ENCODE measurements at regions not wholly inside any gene's neighbourhood (a gene's known extent, or its start where the extent isn't known, plus 50 kb on each side); places are given as distances from the start of the nearest gene placed in this dataset.

DNA sequence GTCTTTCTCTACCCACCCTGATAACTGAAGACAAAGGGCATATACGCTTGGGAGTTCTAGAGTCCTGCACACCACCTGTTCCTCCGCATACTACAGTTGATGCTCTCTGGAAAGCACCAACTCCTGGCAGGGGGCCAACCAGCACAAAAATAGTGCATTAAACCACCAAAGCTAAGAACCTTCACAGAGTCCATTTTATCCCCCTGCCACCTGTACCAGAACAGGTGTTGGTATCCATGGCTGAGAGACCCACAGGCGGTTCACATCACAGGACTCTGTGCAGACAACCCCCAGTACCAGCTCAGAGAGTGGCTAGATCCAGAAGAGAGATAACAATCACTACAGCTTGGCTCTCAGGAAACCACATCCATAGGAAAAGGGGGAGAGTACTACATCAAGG lies 114.4 kb upstream of the POU1F1 start:
- DNase-seq: no peak

DNA sequence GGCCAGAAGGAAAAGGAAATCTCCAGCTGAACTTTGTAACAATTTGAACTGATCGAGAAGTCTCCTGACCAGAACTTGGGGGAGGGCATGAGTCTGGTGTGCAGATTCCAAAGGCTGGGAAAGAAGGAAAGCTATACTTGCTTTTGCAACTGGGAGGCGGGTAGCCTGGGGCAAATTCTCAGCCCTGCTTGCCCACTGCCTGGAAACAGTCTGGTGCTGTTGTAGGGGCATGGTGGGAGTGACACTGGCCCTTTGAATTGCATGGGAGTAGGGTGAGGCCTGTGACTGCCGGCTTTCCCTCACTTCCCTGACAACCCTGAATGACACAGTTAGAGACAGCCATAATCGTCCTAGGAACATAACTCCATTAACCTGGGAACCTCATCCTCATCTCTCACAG lies 114.0 kb upstream of the POU1F1 start:
- DNase-seq: no peak

DNA sequence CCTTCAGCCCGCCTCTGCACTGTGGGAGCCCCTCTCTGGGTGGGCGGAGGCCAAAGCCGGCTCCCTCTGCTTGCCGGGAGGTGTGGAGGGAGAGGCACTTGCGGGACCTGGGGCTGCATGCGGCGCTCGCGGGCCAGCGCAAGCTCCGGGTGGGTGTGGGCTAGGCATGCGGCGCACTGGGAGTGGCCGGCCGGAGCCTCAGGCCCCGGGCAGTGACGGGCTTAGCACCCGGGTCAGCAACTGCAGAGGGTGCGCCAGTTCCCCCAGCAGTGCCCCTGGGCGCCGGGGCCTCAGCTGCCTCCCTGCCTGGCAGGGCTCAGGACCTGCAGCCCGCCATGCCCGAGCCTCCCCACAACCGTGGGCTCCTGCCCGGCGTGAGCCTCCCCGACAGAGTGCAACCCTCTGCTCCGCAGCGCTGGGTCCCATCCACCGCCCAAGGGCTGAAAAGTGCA lies 98.9 kb upstream of the POU1F1 start:
- DNase-seq: no peak

DNA sequence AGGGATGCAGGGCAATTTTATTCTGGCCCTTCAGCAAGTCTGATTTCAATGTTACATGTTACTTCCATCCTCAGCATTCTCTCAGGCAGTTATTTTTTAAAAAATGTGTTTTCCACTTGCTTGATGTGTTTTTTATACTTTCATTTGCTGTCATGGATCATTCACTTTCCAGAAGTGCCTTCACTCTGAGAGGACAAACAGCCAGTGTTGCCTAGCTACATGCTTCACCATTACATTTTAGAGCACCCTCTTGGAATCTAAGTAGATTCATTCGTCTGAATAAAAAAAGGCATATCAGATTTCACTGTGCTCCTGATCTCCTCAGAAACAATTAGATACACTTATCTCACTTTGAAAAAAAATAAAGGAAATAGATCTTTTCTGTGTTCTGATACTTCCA lies 93.6 kb upstream of the POU1F1 start:
- DNase-seq: no peak

DNA sequence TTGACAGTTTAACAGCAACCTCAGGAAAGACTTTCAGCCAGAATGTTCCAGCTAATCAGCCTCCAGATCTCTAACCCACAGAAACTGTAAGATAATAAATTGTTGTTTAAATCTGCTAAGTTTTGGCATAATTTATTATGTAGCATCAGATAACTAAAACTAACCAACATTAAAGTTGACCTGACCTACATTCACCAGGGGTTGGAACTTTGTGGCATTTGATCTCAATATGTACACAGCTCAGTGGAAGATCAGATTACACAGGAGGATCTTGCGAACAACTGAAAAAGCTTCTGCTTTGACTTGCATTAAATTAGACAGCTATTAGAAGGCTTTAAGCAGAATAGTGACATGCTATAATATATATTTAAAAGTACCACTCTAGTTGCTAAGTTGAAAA lies 91.4 kb upstream of the POU1F1 start:
- no peak for DNase-seq

DNA sequence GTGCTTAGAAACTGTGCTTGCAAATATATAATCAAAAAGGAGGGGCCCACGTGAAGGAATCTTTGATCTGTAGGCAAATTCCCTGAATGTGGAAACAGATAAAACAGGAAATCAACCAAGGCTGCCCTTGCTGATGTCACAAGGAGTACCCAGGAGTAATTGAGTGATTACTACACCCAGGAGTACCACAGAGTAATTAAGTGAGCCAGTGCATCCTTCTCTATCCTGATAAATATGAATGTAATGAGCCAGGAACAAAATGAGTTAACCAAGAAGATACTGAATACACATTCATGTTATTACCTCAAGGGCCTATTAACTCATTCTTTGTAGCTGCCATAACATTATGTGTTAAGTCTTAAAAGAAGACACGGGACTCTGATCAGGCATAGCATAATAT lies 87.3 kb upstream of the POU1F1 start:
- no peak for DNase-seq

DNA sequence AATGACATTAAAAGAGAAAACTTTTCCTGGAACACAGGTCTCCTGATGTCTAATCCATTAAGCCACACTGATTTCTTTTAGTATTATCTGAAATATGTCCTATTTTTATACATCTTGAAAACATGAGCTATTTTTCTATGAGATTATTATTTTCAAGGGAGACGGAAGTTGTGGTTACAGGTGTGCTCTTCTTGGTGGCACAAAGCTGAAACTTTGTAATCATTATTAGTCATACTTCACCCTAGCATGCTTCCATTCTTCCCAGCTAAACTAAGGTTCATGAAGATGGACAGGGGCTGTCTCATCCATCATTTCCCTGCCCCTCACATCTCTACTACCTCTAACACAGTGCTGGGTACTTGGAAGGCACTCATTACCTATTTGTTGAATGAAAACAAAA lies 85.6 kb upstream of the POU1F1 start:
- no peak for DNase-seq

DNA sequence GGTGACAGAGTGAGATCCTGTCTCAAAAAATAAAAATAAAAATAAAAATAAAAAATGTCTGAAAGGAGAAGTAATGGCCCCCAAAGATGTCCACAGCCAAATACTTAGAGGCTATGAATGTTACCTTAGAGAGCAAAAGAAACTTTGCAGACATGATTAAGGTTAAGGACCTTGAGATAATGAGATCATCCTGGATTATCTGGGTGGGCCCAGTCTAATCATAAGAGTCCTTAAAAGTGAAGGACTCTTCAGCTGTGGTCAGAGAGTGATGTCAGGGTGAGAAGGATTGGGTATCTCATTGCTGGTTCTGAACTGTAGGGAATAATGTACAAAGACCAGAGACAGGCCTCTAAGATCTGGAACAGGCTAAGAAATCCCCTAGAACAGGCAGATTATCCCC lies 84.9 kb upstream of the POU1F1 start:
- DNase-seq: no peak

DNA sequence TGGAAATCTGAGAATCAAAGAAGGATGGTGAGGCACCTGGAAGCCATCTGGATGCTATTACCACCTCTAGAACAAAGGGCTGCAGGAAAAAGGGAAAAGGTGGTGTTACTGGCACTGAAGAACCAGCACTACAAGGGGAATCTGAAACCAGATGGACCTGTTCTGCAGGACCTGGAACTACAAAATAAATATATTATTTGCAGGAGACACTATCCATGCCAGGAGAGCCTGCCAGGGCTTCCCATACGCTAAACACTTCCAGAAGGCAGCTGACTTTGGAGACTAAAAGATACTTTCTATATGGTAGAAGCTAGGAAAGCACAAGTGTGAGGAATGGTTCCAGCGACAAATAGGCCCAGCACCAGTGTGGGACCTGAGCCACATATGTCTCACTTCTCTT lies 83.4 kb upstream of the POU1F1 start:
- DNase-seq: no peak

DNA sequence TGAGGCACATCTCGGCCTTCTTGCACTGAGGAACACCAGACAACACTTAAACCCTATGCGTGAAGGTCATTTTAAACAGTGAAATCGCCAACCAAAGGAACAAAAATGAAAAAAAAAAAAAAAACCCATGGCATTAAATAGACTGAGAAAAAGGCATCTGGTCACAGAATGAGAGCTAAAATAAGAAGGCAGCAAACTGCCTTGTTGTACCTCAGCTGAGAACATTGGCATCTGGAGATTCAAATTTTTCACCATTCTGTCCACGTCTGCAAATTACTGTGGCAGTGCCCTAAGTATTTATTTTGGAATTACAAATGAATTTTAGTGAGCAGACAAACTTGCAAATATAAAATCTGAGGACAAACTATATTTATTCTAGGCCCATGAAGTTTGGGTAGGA lies 82.6 kb upstream of the POU1F1 start:
- DNase-seq: no peak

DNA sequence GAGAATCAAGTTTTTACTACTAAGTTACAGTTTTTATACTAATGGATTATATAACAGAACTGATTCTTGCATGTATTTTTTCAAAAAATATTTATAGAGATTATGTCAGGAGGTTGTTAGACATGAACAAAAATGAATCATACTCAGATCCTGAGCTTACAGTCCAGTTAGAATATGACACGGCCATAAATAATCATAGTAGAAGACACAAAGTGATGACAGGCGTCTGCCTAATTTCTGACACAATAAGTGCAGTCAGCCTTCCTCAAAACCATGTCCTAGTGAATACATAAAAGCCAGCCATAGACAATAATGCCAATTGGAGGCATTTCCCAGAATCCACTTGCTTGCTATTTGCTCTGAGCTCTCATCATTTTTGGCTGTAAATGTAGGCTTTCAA lies 81.7 kb upstream of the POU1F1 start:
- no peak for DNase-seq

DNA sequence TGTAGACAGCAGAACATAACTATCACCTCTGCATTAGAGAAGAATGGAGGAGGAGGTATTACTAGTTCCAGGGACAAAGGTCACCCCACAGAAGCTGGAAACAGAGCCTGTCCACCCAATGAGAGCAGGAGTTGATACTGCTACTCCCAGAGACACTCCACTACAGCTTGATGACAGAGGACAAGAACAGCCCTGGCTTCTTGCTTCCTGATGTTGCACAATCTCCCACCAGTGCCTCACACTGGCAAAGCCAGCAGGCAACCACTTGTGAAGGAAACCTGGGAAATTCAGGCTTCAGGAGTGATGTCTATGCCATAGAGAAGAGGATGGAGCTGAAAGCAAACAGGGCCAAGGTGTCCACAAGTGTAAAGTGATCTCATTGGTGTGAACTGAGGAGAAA lies 78.0 kb upstream of the POU1F1 start:
- DNase-seq: no peak

DNA sequence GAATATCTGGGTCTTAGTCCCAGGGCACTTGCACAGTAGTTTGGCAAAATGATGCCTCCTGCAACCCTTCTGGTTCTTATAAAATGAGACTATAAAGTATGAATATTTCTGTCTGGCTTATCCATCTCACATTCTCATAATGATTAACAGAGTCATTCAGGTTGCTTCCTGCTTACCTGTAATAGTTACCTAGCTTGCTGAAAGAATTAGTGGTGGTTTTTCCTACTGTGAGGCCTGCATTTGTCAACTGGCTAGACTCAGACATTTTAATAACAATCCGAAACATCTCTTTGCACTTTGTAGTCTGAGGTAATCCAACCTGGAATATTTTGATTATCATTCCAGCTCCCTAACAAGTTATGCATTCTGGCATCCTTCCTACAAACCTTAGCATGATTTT lies 75.6 kb upstream of the POU1F1 start:
- DNase-seq: no peak

DNA sequence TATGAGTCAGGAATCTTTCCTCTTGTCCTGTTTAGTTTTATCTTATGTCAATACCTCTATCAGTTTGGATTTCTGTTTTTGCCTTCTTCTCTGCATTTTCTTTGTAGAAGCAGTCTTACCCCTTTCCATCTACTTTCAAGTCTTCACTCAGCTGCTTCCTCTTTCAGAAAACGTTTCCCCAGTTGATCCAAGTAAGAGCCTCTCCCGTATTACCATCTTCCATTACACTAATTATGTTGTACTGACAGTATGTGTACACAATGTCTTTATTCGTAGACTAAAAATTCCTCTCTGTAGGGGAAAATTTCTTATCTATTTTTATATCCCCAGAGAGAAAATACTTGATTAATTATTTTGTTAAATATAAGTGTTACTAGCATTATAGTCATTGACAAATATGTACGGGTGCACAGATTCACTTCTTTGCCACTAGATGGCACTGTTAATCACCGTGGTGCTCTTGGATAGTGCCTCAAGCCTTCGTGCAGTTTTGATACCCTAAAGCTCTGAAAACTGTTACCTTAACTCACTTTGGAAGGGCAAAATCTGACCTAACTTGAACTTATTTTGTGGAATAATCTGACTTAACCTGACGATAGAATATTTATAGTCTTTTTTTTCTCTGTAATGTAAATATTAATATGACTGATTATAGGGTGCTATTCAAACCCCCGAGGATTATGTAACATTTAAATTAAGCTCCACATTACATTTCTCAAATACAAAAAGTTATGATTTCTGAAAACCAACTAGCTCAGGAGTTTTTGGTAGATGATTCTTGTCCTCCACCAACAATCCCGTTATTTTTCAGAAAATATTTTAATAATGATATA lies 74.2 kb upstream of the POU1F1 start:
- peak; percentile 42 for DNase-seq

DNA sequence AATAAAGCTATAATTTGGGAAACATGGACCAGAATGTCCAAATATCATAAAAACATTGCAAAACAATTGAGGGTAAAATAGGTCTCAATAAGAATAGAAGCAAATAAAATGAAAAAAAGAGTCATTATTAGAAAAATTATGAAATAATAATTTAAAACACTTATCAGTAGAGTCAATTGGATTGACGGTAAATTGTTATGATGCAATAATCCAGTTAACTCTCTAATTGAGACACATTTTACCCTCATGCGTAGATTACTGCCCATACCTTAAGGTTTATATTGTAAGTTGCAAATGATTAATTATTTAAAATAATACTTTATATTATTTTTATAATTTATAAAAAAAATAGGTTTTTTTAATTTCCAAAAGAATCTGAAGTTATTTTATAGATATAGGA lies 73.4 kb upstream of the POU1F1 start:
- DNase-seq: no peak

DNA sequence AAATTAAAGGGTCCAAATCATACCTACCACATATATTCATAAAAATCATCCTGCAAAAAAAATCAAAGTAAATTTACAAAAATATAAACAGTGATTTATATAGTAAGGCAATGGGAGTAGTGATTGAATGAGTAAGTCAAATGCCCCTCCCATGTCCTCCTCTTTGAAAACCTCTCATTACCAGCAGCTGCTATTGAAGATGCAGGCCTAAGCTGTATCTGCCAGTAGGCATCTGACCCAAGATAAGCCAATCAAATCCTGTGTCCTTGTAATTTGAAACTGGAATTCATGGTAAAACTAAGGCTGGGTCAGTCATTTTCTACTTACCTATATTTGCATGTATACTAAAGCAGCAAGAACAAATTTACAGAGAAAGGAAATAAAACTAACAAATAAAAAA lies 60.4 kb upstream of the POU1F1 start:
- no peak for DNase-seq

DNA sequence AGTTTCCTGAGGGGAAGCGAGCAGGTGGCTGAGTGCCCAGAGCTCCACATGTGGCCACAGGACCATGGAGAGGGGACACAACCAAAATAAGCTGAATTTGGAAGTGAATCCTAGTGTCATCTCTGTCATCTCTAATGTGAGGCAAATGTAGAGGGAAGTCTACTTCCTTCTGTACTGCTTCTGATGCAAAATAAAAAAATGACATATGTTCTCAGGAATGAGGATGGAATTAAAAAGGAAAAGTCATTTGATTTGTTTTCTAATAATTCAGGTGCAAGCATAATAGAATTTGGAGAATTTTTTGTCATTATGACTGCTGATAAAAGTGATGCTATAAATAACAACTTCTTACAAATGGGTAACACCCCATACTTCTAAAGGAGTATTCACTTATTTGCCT lies 59.5 kb upstream of the POU1F1 start:
- DNase-seq: no peak

DNA sequence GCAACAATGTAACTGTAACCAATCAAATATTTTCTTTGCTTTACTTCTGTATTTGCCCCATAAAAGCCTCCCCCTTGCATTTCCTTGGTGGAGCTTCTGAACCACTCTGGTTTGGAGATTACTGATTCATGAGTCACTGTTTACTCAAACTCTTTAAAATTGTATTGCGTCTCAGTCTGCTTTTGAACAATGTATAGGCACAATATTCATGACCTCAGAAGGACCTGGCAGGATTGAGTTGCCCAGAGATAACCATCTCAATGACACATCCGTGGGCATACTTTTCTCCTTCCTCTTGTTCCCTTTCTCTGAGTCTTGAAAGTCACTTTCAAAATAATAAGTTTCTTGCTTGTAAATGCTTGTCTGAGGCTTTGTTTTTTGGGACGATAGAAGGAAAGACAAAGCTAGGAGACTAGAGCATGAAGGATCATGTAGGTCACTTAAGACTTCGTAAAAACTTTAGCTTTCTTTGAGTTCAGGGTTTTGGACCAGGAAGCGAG lies 57.1 kb upstream of the POU1F1 start:
- DNase-seq: peak; percentile 27

DNA sequence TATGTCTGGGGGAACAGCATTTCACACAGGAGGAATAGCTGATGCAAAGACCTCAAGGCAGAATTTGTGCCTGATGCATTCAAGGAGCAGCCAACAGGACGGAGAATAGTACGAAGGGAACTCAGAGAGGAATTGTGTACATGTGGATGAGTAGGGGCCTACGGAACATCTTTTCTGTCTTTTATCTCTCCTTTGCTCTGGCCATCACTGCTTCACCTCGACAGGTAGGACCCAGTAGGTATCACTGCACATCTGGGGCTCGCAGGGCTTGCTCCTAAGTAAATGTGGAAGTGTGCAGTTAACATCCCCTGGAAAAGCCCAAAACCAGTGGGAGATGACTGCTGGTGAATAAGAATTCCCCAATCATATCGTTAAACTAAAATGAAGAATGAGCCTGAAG lies 56.4 kb upstream of the POU1F1 start:
- DNase-seq: no peak

DNA sequence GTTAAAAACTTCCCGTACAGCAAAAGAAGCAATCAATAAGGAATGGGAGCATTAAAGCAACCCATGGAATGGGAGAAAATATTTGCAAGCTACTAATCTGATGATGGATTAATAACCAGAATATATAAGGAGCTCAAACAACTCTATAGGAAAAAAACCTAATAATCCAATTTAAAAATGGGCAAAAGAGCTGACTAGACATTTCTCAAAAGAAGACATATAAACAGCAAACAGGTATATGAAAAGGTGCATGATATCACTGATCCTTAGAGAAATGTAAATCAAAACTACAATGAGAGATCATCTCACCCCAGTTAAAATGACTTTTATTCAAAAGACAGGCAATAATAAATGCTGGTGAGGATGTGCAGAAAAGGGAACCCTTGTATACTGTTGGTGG lies 52.7 kb upstream of the POU1F1 start:
- no peak for DNase-seq
